ENCODE measurements at regions not wholly inside any gene's neighbourhood (a gene's known extent, or its start where the extent isn't known, plus 50 kb on each side); places are given as distances from the start of the nearest gene placed in this dataset.

DNA sequence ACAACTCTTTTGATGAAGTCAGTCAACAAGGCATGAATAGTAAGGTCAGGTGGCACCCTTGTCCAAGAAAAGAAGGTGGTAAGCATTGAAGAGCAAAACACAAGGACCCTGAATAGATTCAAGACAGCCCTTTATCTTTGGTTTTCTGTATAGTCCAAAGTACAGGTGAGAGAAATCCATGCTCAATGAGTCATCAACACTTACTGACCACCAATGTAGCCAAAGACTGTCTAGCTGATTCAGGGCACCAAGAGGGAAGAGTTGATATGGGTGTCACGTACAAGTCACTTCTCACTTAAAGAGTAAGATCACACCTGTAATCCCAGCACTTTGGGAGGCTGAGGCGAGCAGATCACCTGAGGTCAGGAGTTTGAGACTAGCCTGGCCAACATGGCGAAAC is 528.3 kb downstream of the CD83 start (continued):
- TF ChIP-seq, protein P1, sequence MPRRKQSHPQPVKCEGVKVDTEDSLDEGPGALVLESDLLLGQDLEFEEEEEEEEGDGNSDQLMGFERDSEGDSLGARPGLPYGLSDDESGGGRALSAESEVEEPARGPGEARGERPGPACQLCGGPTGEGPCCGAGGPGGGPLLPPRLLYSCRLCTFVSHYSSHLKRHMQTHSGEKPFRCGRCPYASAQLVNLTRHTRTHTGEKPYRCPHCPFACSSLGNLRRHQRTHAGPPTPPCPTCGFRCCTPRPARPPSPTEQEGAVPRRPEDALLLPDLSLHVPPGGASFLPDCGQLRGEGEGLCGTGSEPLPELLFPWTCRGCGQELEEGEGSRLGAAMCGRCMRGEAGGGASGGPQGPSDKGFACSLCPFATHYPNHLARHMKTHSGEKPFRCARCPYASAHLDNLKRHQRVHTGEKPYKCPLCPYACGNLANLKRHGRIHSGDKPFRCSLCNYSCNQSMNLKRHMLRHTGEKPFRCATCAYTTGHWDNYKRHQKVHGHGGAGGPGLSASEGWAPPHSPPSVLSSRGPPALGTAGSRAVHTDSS (tag by site-specific recombination; IDR thresholded peaks at IDR 0.05): no peak
- TF ChIP-seq ZNF561 (tag by site-specific recombination; IDR thresholded peaks at IDR 0.05; ENCODE audit: borderline replicate concordance) (no peak), ZNF792 (tag by site-specific recombination; IDR thresholded peaks at IDR 0.05) (no peak)

DNA sequence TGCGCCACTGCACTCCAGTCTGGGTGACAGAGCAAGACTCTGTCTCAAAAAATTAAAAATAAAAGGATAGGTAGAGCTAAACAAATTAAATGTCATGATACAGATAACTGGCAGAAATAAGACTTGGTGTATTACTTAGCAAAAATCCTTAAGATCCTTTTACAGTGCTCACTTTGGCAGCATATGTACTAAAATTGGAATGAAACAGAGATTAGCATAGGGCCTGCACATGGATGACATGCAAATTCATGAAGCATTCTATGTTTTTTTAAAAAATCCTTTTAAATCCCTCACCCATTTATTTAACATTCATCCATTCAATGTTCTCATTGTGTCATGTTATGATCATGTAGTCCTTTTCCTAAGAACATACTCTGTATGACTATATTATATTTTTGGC is 528.8 kb downstream of the CD83 start:
- no peak overlapping the region for H3K4me3 ChIP-seq (ENCODE audit: low read depth, low read length)
- H3K36me3 ChIP-seq (ENCODE audit: control insufficient read depth in 2 of 2, insufficient read depth in 1 of 2, low read length in 2 of 2): no peaks in the 10 kb centered on the region
- ChIA-PET CTCF (interaction anchor here (0.6 kb wide), 1 partner anchor 996 kb away, joined by 3 read pairs; no protein-coding TSS in a partner anchor), POLR2A (no interaction called here)
- no peak for TF ChIP-seq KLF7 (tag by site-specific recombination; IDR thresholded peaks at IDR 0.05; ENCODE audit: borderline replicate concordance)
- H3K9me3 ChIP-seq (ENCODE audit: control insufficient read depth, insufficient read depth, low read depth, low read length): no peaks in the 10 kb centered on the region
- no peak overlapping the region for H3K27ac ChIP-seq (ENCODE audit: extremely low read depth, low read depth, low read length)
- no peaks in the 10 kb centered on the region for H3K4me1 ChIP-seq (ENCODE audit: control insufficient read depth, insufficient read depth, low read length)

DNA sequence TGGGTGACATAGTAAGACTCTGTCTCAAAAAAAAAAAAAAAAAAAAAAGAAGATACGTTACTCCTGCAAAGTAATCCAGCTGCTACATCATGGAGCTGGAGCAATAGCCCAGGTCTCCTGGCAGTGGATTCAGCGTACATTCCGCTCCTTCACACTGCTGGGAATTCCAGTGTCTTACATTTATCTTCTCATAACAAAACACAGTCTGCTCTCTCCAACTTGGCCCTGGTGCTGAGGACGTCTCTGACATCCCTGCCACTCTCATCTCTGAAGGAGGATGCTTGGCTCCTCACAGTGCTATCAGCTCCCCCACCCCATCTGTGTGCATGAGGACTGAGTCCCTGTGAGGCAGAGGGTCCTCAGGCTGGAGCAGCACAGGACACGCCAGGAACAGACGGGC is 529.8 kb downstream of the CD83 start:
- Histone ChIP-seq H3K36me3 (ENCODE audit: control insufficient read depth in 2 of 2, insufficient read depth in 1 of 2, low read length in 2 of 2) (no peaks in the 10 kb centered on the region), H3K9me3 (ENCODE audit: control insufficient read depth, insufficient read depth, low read depth, low read length) (no peaks in the 10 kb centered on the region), H3K4me1 (ENCODE audit: control insufficient read depth, insufficient read depth, low read length) (no peaks in the 10 kb centered on the region), H3K27ac (ENCODE audit: extremely low read depth, low read depth, low read length) (no peak overlapping the region), H3K4me3 (ENCODE audit: low read depth, low read length) (no peak overlapping the region)
- ChIA-PET CTCF (no interaction called here), POLR2A (interaction anchor here (0.7 kb wide), 1 partner anchor 12 kb away, joined by 6 read pairs; no protein-coding TSS in a partner anchor)
- TF ChIP-seq ZNF555 (tag by site-specific recombination; conservative IDR thresholded peaks at IDR 0.05) (no peak), ZNF114 (tag by site-specific recombination; IDR thresholded peaks at IDR 0.05) (no peak), ZNF10 (tag by site-specific recombination; IDR thresholded peaks at IDR 0.05) (no peak), ZNF174 (tag by site-specific recombination; IDR thresholded peaks at IDR 0.05) (no peak), ZNF423 (tag by site-specific recombination; IDR thresholded peaks at IDR 0.05) (no peak), KLF9 (tag by site-specific recombination; IDR thresholded peaks at IDR 0.05; ENCODE audit: low read depth) (no peak), ZNF610 (tag by site-specific recombination; IDR thresholded peaks at IDR 0.05; ENCODE audit: borderline replicate concordance) (no peak), ZNF548 (tag by site-specific recombination; IDR thresholded peaks at IDR 0.05) (no peak), KLF10 (tag by site-specific recombination; IDR thresholded peaks at IDR 0.05) (no peak), ZNF354C (tag by site-specific recombination; IDR thresholded peaks at IDR 0.05; ENCODE audit: borderline replicate concordance, low read depth) (no peak), ZNF529 (tag by site-specific recombination; IDR thresholded peaks at IDR 0.05; ENCODE audit: insufficient replicate concordance) (no peak), SCRT2 (tag by site-specific recombination; IDR thresholded peaks at IDR 0.05) (no peak), ZSCAN30 (tag by site-specific recombination; IDR thresholded peaks at IDR 0.05) (no peak), ZBTB1 (tag by site-specific recombination; IDR thresholded peaks at IDR 0.05) (no peak), ZNF248 (tag by site-specific recombination; IDR thresholded peaks at IDR 0.05) (no peak), SALL2 (tag by site-specific recombination; IDR thresholded peaks at IDR 0.05; ENCODE audit: borderline replicate concordance) (no peak), ZNF391 (tag by site-specific recombination; IDR thresholded peaks at IDR 0.05; ENCODE audit: borderline replicate concordance, low read depth) (no peak)
- TF ChIP-seq, protein P2, sequence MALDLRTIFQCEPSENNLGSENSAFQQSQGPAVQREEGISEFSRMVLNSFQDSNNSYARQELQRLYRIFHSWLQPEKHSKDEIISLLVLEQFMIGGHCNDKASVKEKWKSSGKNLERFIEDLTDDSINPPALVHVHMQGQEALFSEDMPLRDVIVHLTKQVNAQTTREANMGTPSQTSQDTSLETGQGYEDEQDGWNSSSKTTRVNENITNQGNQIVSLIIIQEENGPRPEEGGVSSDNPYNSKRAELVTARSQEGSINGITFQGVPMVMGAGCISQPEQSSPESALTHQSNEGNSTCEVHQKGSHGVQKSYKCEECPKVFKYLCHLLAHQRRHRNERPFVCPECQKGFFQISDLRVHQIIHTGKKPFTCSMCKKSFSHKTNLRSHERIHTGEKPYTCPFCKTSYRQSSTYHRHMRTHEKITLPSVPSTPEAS (tag by site-specific recombination; IDR thresholded peaks at IDR 0.05): no peak
